Stimulated activated CD4-positive, alpha-beta T cell treated with anti-CD3 and anti-CD28 coated beads, TNF-alpha, amount 100 ng/mL, for 4 hours (primary cell): ENCODE measurements at regions not wholly inside any gene's neighbourhood (a gene's known extent, or its start where the extent isn't known, plus 50 kb on each side); places are given as distances from the start of the nearest gene placed in this dataset.

Experiments used
- DNase-seq, 3 experiments: peaks; one replicate each; pipeline ENCODE4 v3.0.0-alpha.2; 2020; ENCODE audit warnings: low read depth in 3 of 3

- DNase-seq = no peak
Observed at GRCh38 chr10:124346831-124347230, 71.9 kb downstream of the OAT start.

GRCh38 chr10:124345521-124345920, 73.2 kb downstream of the OAT start:
- DNase-seq = no peak

DNA sequence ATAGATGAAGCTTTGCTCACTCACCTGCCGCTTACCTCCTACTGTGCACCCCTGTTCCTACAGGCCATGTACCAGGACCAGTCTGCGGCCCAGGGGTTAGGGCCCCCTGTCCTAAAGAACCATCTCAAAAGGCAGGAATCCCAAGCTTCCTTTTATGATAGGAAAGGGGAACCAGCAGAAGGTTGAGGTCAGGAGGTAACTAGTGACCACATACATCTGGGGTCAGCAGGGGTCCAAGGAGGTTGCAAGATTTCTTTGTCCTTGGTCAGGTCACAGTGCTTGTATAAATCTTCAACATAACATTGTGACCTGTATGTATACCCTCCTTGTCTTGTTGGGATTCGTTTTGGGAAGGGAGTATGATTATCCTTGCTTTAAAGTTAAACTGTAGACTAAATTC, 73.8 kb downstream of the OAT start:
- no peak for DNase-seq

GRCh38 chr10:124344266-124344590, 74.5 kb downstream of the OAT start:
- DNase-seq = no peak

GRCh38 chr10:124343351-124344265, 75.1 kb downstream of the OAT start:
- DNase-seq = no peak

DNA sequence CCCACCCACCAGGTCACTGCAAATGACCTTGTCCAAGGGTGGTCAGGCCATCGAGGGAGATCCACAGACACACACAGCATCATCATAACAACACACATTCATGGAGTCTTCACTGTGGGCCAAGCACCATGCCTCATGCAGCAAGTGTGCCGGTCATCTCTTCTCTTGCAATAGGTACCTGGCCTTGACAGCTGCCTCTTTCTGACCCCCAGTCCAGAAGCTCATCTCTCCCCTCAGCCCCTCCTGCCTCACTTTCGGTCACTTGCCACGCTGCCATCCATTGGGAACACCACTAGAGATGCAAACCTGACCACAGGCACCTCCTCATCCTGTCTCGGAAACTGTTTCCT, 75.9 kb downstream of the OAT start:
- no peak for DNase-seq

GRCh38 chr10:124342136-124342820, 76.4 kb downstream of the OAT start:
- DNase-seq = no peak

- DNase-seq = no peak
Observed at GRCh38 chr10:124341768-124342135, 77.0 kb downstream of the OAT start.

DNA sequence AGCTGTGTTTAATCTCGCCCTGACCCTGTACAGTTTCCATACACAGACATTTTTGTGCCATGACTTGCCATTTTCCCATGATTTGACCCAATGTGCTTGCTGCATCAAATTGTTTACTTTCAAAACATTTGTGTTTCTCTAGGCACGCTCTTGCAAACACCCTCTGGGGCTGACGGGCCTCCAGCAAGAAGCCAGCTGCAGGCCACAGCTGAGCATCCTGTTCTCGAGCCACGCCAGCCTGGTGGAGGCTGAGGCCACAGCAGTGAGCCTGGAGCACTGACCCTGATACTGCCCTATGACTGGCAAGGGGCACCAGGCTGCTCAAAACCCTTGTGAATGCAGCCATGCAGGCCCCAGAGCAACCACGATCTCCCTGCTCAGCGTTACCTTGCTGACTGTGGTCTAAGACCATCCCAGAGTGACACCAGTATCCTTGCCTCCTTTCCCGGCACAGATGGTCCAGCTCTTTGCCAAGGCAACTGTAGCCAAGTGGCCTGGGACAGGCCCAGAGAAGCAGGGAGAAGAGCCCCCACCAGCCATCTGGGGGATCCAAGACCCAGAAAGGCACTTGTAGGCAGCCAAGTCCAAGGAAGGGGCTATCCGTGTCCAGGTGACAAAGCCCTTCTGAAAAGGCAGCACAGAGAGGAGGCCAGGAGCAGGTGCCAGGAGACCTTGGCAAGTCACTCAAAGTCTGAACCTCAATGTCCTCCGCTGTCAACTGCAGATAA, 78.5 kb downstream of the OAT start:
- no peak for DNase-seq

DNA sequence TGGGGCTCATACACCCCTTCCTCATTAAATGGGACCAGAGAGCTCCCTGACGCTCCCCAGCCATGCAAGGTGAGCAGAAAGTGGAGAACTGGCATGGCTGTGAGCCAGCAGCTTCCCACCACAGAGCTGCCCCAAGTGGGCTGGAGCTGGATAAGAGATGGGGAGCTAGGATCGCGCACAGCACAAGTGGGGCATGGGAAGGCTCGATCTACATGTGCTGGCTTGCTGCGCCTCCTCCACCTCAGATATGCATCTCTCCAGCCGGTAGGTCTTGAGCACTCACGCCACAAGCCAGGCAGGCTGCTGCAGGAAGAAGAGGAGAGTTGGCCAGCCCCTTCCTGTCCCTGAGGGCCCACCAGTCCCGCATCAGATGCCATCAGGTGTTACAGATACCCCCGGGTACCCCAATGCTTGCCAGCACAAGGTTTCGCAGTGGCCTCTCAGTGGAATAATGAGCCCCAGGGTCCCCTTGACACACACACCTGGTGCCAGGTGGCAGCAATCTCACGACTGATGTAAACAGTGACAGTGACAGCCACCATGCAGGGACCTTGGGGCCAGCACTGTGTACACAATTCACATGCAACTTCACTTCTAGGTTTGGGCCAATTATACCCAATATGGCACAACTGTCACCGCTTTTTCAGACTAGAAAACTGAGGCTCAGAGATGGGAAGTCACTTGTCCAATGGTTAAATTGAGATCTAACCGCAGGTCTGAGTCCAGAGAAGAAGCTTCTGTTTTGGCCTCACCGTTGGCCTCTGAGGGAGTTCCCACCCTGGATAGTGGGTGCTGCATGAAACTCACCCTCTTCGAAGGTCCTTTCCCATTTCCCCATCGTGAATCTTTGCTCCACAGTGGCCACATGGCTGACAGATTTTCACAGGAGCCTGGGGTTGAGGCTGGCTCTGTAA, 79.3 kb downstream of the OAT start:
- DNase-seq = no peak

GRCh38 chr10:124338276-124338925, 80.3 kb downstream of the OAT start:
- no peak for DNase-seq

DNA sequence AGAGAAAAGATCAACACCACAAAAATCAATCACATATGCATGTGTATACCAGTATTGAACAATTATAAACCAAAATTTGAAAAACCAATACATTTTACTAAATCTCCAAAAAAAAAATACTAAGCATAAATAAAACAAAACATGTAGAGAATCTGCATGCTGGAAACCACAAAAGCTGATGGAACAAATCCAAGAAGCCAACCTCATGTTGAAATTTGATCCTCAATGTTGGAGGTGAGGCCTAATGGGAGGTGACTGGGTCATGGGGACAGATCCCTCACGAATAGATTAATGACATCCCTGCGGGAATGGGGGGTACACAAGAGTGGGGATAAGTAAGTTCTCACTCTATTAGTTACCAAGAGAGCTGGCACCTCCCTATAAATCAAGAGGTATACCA, 82.5 kb downstream of the OAT start:
- DNase-seq = no peak

DNA sequence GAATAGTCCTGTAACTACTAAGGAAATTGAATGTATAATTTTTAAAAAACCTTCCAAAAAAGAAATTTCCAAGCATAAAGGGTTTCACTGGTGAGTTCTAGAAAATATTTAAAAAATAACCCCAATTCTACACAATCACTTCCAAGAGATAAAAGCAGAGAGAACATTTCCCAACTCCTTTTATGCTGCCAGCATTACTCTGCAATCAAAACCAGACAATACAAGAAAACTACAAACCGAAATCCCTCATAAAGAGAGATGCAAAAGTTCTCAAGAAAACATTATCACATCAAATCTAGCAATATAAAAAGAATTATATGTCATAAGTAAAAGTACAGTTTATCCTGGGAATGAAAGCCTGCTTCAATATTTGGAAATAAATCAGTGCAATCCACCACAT, 84.8 kb downstream of the OAT start:
- DNase-seq = no peak

- no peak for DNase-seq
Observed at GRCh38 chr10:124332426-124332825, 86.3 kb downstream of the OAT start.

DNA sequence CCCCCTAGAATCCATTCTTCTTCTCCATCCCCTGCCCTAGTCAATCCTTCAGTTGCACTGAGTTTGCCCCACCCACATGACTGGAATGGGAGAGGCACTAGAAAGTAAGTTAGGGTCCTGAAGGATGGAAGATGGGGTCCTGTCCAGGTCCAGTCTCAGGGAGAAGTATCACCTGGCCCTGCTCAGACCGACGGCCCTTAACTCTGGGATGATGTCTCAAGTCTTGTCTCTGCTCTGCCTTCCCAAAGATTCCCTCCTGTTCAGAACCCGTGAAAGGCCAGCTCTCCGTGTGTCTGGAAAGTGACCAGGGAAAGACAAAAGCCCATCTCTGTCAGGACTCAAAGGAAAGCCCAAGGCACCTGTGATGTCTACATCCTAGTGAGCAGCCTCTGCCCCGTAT, 88.8 kb downstream of the OAT start:
- DNase-seq = no peak

GRCh38 chr10:124329362-124329761, 89.4 kb downstream of the OAT start:
- DNase-seq = no peak

- DNase-seq = no peak
Observed at GRCh38 chr10:124328477-124329220, 90.1 kb downstream of the OAT start.

DNA sequence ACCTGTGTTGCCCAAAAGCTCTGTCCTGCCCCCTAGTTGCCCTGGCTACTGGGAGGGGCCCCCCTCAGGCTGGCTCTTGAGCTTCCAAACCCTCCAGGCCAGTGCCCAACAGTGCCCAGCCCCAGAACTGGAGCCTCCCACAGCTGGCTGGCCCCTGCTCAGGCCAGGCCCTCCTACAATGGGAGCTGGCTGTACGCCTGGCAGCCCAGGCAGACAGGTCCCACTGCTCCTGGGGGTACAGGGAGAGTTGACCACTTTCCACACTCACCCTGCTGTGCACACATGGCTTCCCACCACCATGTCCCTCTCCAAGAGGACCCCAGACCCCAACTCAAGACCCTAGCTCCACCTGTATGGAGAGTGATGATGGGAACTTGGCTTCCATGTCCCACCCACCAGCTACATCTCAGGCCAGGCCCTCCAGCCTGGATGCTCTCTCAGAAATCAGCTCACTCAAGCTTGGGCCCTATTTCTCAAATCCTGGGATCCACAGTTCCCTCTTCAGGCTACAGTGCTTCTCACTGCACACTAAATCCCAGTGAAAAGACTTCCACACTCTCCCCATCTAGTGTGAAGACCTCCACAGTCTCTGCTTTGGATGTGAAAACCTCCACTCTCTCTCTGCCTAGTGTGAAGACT, 92.6 kb downstream of the OAT start:
- no peak for DNase-seq

DNA sequence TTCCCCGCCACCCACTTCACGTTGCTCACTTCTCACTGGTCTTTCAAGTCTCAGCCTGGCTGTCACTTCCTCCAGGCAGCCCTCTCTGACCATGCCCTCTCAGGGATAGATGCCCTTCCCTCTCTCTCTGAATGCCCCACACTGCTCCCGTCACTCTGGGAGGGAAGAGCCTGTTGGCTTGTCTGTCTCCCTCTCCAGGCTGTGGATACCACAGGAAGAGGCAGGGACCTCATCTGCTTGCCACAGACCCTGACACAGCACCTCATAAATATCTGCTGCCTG, 93.1 kb downstream of the OAT start:
- DNase-seq = no peak
